BLaER1 (cell line): ENCODE measurements at regions not wholly inside any gene's neighbourhood (a gene's known extent, or its start where the extent isn't known, plus 50 kb on each side); places are given as distances from the start of the nearest gene placed in this dataset.

Experiments used
- H3K27ac ChIP-seq: shearing (Covaris generic); formaldehyde crosslinking; 2 replicates; pipeline ENCODE4 v1.8.1; 2022
- H3K27me3 ChIP-seq: shearing (Covaris generic); formaldehyde crosslinking; 2 replicates; pipeline ENCODE4 v1.8.1; 2022
- H3K36me3 ChIP-seq: shearing (Covaris generic); formaldehyde crosslinking; 2 replicates; pipeline ENCODE4 v1.8.1; 2022
- H3K4me1 ChIP-seq: shearing (Covaris generic); formaldehyde crosslinking; 2 replicates; pipeline ENCODE4 v1.8.1; 2022
- H3K4me2 ChIP-seq: shearing (Covaris generic); formaldehyde crosslinking; 2 replicates; pipeline ENCODE4 v1.8.1; 2022
- H3K4me3 ChIP-seq: shearing (Covaris generic); formaldehyde crosslinking; 2 replicates; pipeline ENCODE4 v1.8.1; 2022
- H3K9ac ChIP-seq: shearing (Covaris generic); formaldehyde crosslinking; 2 replicates; pipeline ENCODE4 v1.8.1; 2022
- H3K9me3 ChIP-seq: shearing (Covaris generic); formaldehyde crosslinking; 2 replicates; pipeline ENCODE4 v1.8.1; 2022
- H4K20me1 ChIP-seq: shearing (Covaris generic); formaldehyde crosslinking; 2 replicates; pipeline ENCODE4 v1.8.1; 2022
- Cebpa-rat ChIP-seq: shearing (Covaris generic); IDR thresholded peaks from 2 replicates; pipeline ENCODE4 v1.8.1; 2022

- no peak for TF ChIP-seq Cebpa-rat
- H3K9ac ChIP-seq = no peak overlapping the region
- H3K4me3 ChIP-seq = no peak overlapping the region
- no peak overlapping the region for H3K27ac ChIP-seq
- H3K4me1 ChIP-seq = peaks cover 6% of the 10 kb centered on the region; the same call in 1 of the 2 replicates
- H3K27me3 ChIP-seq = no peaks in the 10 kb centered on the region
- no peaks in the 10 kb centered on the region for H3K36me3 ChIP-seq
- H3K9me3 ChIP-seq = no peaks in the 10 kb centered on the region
- peak overlapping the region; percentile 22; the same call in 1 of the 2 replicates for H3K4me2 ChIP-seq
- H4K20me1 ChIP-seq = no peaks in the 10 kb centered on the region
Measured at GRCh38 chrX:44619039-44619438, 76.4 kb upstream of the FUNDC1 start.

DNA sequence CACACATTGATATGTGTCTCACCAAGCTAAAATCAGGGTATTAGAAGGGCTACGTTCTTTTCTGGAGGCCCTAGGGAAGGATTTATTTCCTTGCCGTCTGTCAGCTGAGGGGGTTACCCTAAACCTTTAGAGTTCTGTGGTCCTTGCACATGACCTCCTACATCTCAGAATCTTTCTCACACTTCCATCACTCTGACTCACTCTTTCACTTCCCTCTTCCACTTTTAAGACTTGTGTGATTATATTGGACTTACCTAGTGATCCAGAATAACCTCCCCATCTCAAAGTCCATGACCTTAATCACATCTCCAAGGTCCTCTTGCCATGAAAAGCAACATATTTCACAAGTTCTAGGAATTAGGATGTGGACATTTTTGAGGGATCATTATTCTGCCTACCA, 53.6 kb upstream of the FUNDC1 start:
- no peak overlapping the region for H3K9ac ChIP-seq
- H3K36me3 ChIP-seq = no peaks in the 10 kb centered on the region
- no peaks in the 10 kb centered on the region for H3K4me1 ChIP-seq
- TF ChIP-seq Cebpa-rat = no peak
- H3K9me3 ChIP-seq = no peaks in the 10 kb centered on the region
- no peak overlapping the region for H3K4me3 ChIP-seq
- no peaks in the 10 kb centered on the region for H4K20me1 ChIP-seq
- no peaks in the 10 kb centered on the region for H3K27me3 ChIP-seq
- no peak overlapping the region for H3K27ac ChIP-seq
- no peak overlapping the region for H3K4me2 ChIP-seq
